Loucy (cell line): ENCODE measurements at regions not wholly inside any gene's neighbourhood (a gene's known extent, or its start where the extent isn't known, plus 50 kb on each side); places are given as distances from the start of the nearest gene placed in this dataset.

Experiments
- CTCF ChIP-seq: fragments of 200-600 bp; sonication (generic); conservative IDR thresholded peaks from 2 replicates; pipeline ENCODE4 v1.5.1; 2014; ENCODE audit warnings: mild to moderate bottlenecking, antibody characterized with exemption, low read length
- EZH2phosphoT487 ChIP-seq: fragments of 200-600 bp; IDR thresholded peaks from 2 replicates; pipeline ENCODE4 v1.6.1; 2018; ENCODE audit warnings: antibody characterized with exemption, mild to moderate bottlenecking, moderate library complexity, borderline replicate concordance

DNA sequence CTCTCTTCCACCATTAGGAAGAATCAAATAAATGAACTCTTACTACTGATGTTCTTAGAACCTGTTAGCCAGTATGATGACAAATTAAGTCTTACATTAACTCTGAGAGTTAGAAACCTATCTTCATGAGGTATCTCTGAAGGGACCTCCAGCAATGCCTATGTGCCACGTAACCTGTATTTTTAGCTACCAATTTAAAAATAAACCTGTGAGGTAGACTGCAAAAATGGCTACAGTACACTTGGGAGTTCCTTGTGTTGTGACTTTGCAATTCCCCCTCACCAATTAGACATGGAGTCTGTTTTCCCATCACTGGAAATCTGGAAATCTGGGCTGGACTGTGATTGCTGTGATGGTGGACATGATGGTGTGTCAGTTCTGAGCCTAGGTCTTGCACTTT, 143.7 kb upstream of the MPHOSPH6 start:
- TF ChIP-seq CTCF (no peak), EZH2phosphoT487 (no peak)
